DMS153 (cell line): ENCODE measurements at regions not wholly inside any gene's neighbourhood (a gene's known extent, or its start where the extent isn't known, plus 50 kb on each side); places are given as distances from the start of the nearest gene placed in this dataset.
"Not testable (repeated sequence)": the region's sequence is repeated elsewhere in the genome, so short reads cannot be mapped to it uniquely, and the experiment has no call there.

ENCODE experiments used
- DNase-seq: peaks from one replicate; lab custom pipeline; 2025; lab: John Stamatoyannopoulos, UW

GRCh38 chr4:112946127-112946526 lies 103.3 kb upstream of the ANK2 start:
- DNase-seq = no peak

GRCh38 chr4:112947616-112948015 lies 101.8 kb upstream of the ANK2 start:
- no peak for DNase-seq

DNA sequence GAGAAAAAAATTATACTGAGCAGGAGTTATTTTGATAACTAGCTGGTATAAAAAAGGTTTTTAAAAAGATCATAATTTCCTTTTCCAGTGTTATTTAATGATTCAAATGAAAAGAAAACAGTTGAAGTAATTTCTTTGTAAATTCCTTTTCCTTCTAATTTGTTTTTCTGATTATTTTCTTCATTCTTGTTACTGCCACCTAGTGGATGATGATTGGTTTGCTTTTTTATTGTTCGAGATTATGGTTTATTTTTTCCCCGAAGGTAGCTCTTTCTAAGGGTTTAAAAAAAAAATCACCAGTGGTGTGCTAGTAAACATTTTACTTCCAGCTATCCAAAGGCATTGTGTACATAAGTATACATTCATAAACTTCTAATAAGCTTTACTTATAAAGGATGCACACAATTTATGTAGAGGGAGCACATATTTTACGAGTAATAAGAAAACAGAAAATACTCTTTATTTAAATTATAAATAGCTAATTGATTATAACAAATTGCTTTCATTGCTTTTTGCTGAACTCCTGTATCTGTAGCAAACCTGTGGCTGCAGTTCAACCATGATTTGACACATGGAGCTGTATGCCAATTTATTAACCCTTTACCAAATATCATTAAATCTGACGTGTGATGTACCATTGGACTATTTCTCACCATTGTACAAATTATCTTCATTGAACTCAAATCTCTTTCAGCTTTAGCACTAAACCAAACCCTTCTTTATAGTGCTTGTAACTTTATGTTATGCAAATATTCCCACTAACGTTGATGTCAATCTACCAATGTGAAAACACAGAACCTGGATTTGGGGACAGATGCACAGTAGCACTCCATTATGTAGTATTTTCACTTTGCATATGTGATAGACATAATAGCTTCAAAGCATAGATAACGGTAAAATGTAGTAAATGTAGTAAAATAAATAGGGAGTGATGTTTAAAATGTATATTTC lies 97.8 kb upstream of the ANK2 start:
- no peak for DNase-seq

DNA sequence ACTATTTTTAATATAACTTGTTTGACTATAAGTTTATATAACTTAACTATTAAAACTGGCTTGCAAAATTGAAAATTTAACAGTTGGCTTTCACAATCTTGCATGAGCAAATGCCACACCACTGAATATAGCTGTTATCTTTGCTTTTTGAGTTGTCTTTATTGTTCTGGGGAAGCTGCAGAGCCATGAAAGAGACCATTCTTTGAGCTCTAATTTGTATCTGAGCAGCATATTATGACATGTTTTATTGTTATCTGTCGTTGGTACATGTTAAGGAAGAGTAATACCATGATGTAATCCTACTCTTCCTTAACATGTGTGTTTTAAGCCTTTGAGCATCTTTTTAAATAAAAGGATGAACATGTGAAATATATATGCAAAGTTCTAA lies 97.1 kb upstream of the ANK2 start:
- DNase-seq = no peak

DNA sequence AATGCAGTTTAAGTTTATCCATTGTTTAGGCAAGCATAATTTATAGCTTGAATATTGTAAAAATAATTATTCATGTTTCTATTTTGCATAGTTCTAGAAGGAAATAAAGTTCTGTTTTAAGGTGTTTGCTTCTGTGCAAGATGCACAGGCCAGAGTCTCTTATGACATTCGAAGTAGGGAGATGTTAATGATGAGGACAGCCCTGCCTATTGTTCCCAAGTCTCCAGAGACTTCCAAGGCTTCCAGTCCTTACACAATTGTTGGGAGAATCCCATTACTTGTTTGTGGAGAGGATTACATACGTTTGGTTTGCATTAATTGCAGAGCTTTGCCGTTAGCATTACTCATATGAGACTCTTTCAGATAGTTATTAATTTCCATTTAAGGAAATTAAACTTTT lies 96.2 kb upstream of the ANK2 start:
- DNase-seq = no peak

GRCh38 chr4:112954286-112954685 lies 95.2 kb upstream of the ANK2 start:
- no peak for DNase-seq

DNA sequence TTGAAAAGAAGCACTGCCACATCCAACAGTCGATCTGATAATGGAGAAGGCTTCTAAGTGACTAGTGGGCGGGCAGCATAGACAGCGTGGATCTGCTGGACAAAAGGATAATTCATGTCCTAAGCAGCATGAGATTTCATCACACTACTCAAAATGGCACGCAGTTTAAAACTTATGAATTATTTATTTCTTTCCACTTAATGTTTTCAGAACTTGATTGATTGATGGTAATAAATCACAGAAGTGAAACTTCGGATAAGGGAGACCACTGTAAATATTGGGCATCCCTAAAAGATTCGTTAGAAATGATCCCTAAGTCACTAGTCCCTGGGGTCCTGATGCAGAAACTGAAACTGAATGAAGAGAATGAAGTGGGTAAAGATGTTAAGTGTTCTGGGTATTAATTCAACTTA lies 93.0 kb upstream of the ANK2 start:
- DNase-seq = peak; percentile 52

GRCh38 chr4:112957764-112958163 lies 91.7 kb upstream of the ANK2 start:
- DNase-seq = not testable (repeated sequence)

DNA sequence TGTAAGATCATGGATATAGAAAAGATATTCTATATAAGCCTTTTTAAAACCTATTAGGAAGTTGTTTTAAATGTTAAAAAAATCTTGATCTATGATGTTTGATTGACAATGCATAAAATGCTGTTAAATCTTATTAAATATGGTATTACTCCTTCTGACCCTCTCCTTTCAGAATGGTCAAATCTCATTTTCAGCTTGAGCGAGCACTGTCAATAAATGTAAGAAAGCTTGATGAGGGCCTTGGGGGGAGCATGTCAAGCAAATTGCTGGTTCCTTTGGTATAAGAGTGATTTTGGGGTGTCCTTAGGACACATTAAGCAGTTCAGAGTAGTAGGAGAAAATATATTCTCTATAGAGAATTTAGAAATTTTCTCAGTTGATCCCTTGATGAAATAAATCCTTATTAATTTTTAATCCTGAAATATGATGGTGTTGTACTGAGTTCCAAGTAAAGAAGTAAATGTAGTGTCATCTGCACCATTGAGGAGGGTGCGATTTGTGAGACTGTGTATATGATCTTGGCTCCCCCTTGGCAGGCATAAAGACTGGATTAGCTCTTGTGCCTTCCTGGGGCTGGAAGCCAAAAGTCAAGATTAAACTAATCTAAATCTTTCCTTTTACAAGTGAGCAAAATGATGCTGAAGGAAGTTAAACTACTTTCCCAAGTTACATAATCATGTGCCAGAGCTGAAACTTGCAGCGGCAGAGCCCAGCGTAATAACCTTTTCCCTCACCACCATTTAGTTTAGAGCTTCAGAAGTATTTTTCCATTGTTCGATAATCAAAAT lies 82.6 kb upstream of the ANK2 start:
- DNase-seq = no peak

DNA sequence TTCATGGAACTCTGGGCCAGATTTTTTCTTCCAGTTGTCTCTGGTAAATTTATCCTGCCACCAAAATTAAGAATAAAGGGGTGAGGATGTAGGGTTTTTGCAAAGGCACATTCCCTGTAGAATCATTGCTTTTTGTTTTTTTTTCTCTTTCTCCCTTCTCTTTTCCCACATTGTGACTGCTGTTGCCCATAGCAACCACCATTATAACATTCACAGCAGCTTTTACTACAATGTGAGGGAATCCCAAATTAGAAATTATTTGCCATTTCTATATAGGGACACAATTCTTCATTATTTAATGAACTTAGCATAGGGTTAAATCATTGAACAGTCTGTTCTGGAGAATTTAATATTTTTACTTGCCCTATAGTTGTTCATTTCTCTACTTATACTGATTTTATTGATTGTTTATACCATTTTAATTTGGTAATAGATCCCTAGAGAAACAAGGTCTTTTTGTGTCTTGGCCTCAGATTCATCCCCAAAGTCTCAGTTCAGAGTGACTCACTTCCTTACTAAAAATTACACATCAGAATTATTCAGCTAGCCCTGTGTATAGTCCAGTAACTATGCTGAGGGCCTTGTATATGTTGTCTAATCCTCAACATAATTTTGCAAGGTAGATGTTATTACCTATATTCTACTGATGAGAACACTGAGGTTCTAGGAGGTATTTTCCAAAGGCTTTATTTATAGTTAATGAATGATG lies 80.8 kb upstream of the ANK2 start:
- DNase-seq = no peak

GRCh38 chr4:112970903-112971302 lies 78.5 kb upstream of the ANK2 start:
- DNase-seq = no peak

- no peak for DNase-seq
Observed at GRCh38 chr4:112973750-112974251, 75.7 kb upstream of the ANK2 start.

DNA sequence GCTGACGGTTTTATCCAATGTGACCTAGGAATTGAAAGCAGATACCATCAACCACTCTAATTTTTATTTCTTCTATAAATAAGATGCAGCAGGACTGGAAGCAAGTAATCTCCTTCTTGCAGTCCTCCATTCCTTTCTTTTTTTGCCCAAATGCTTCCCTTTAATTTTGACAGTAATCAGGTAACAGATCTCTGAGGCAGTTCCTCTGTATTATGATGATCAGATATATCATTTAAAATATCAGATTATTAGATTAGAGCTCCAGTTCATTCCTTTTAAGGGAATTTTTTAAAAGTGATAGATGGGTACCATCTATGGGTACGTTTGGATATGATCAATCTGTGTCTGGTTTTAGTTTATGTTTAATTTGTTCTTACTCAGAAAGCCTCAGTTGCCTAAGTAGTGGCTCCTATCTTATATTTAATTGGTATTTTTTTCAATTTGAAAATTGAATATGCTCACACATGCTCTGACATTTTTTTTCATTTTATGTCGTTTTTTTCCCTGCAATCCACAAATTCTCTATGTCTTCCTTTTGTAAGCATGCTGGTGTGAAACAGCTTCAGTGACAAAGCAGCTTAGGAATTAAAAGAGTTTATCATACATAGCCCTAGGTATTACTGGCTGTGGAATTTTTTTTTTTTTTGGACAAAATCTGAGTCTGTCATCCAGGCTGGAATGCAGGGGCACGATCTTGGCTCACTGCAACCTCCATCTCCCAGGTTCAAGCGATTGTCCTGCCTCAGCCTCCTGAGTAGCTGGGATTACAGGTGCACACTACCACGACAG lies 73.7 kb upstream of the ANK2 start:
- no peak for DNase-seq

- DNase-seq = no peak
Observed at GRCh38 chr4:112978691-112979472, 70.6 kb upstream of the ANK2 start.

DNA sequence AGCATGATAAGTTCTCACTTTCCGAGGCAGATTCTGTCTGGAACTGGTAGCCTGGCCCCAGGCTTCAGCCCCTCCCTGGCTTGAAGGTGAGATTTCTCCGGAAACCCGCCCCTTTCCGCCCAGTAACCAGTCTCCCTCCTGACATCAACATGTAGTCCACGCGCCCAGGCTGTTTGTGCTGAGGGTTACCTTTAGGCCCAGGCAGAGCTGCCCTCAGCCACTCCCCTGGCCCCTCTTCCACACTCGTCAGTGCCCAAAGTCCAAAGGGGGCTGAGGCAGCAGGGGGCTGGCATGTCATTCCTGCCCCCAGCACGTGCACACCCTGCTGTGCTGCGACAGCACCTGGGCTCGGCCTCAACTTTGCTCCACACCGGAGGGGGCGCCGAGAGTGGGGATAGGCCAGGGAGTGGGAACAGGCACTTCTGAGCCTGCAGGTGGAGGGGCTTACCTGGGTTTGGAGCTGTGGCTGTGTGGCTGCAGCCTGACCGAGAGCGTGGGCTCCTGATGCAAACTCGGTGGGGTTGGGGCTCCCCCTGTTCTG lies 69.5 kb upstream of the ANK2 start:
- no peak for DNase-seq

DNA sequence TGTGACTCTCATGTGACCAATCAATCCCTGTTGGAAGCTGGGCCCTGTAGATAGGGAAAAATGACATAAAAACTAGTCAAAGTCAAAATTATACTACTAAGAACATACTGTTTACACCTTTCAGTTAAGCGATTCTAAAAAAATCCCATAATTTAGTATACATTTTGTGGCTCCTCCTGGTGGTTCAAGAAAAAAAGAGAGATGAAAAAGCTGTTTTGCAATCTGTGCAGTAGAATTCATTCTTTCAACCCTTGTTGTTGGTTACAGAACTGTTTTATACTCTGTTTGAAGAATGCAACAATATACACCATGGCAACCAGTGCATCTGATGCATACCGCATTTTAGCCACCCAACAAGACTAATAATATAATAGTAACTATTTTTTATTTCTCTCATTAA lies 66.8 kb upstream of the ANK2 start:
- no peak for DNase-seq

GRCh38 chr4:112994732-112995464 lies 54.6 kb upstream of the ANK2 start:
- no peak for DNase-seq
